ENCODE measurements at regions not wholly inside any gene's neighbourhood (a gene's known extent, or its start where the extent isn't known, plus 50 kb on each side); places are given as distances from the start of the nearest gene placed in this dataset.

GRCh38 chr18:65955747-65956146 is 204.9 kb downstream of the CDH7 start:
- WGBS, result 97% methylated on average over 3 of the region's 4 CpGs
- H3K9me3 ChIP-seq (ENCODE audit: insufficient read depth, low read depth, low read length), result no peaks in the 10 kb centered on the region
- no peaks in the 10 kb centered on the region for H3K27me3 ChIP-seq (ENCODE audit: insufficient read depth, low read length)
- H3K4me1 ChIP-seq (ENCODE audit: insufficient read depth, low read length), result no peaks in the 10 kb centered on the region
- no peaks in the 10 kb centered on the region for H3K36me3 ChIP-seq (ENCODE audit: insufficient read depth, low read length)
- no peak overlapping the region for H3K4me3 ChIP-seq (ENCODE audit: low read length)
- H3K27ac ChIP-seq (ENCODE audit: low read depth, low read length), result no peak overlapping the region
- no peak overlapping the region for H3K9ac ChIP-seq (ENCODE audit: low read depth, low read length)

- no peak overlapping the region for H3K27ac ChIP-seq (ENCODE audit: low read depth, low read length)
- no peak overlapping the region for H3K9ac ChIP-seq (ENCODE audit: low read depth, low read length)
- H3K36me3 ChIP-seq (ENCODE audit: insufficient read depth, low read length), result no peaks in the 10 kb centered on the region
- 96% methylated on average over 6 of the region's 7 CpGs for WGBS
- no peaks in the 10 kb centered on the region for H3K9me3 ChIP-seq (ENCODE audit: insufficient read depth, low read depth, low read length)
- no peaks in the 10 kb centered on the region for H3K4me1 ChIP-seq (ENCODE audit: insufficient read depth, low read length)
- no peaks in the 10 kb centered on the region for H3K27me3 ChIP-seq (ENCODE audit: insufficient read depth, low read length)
- H3K4me3 ChIP-seq (ENCODE audit: low read length), result no peak overlapping the region
Observed at GRCh38 chr18:65954372-65954771, 203.6 kb downstream of the CDH7 start.

- Histone ChIP-seq H3K9ac (ENCODE audit: low read depth, low read length) (no peak overlapping the region), H3K4me1 (ENCODE audit: insufficient read depth, low read length) (peaks cover 27% of the 10 kb centered on the region), H3K36me3 (ENCODE audit: insufficient read depth, low read length) (no peaks in the 10 kb centered on the region), H3K4me3 (ENCODE audit: low read length) (no peak overlapping the region), H3K27ac (ENCODE audit: low read depth, low read length) (no peak overlapping the region), H3K27me3 (ENCODE audit: insufficient read depth, low read length) (no peaks in the 10 kb centered on the region), H3K9me3 (ENCODE audit: insufficient read depth, low read depth, low read length) (no peaks in the 10 kb centered on the region)
- WGBS, result 61% methylated on average over 3 of the region's 3 CpGs
Observed at GRCh38 chr18:65946777-65947176, 196.0 kb downstream of the CDH7 start.

- Histone ChIP-seq H3K9me3 (ENCODE audit: insufficient read depth, low read depth, low read length) (no peaks in the 10 kb centered on the region), H3K9ac (ENCODE audit: low read depth, low read length) (no peak overlapping the region), H3K36me3 (ENCODE audit: insufficient read depth, low read length) (no peaks in the 10 kb centered on the region), H3K4me3 (ENCODE audit: low read length) (no peak overlapping the region), H3K4me1 (ENCODE audit: insufficient read depth, low read length) (peaks cover 27% of the 10 kb centered on the region), H3K27ac (ENCODE audit: low read depth, low read length) (no peak overlapping the region), H3K27me3 (ENCODE audit: insufficient read depth, low read length) (no peaks in the 10 kb centered on the region)
- 96% methylated on average over 2 of the region's 3 CpGs for WGBS
Observed at GRCh38 chr18:65943268-65943667, 192.5 kb downstream of the CDH7 start.

- Histone ChIP-seq H3K4me1 (ENCODE audit: insufficient read depth, low read length) (peaks cover 27% of the 10 kb centered on the region), H3K36me3 (ENCODE audit: insufficient read depth, low read length) (no peaks in the 10 kb centered on the region), H3K4me3 (ENCODE audit: low read length) (no peak overlapping the region), H3K9me3 (ENCODE audit: insufficient read depth, low read depth, low read length) (no peaks in the 10 kb centered on the region), H3K9ac (ENCODE audit: low read depth, low read length) (no peak overlapping the region), H3K27ac (ENCODE audit: low read depth, low read length) (no peak overlapping the region), H3K27me3 (ENCODE audit: insufficient read depth, low read length) (no peaks in the 10 kb centered on the region)
- WGBS, result no CpG with 5 or more reads among the region's 1 CpG
Observed at GRCh38 chr18:65942854-65943253, 192.0 kb downstream of the CDH7 start.

- 93% methylated on average over 2 of the region's 2 CpGs for WGBS
- Histone ChIP-seq H3K4me3 (ENCODE audit: low read length) (no peak overlapping the region), H3K27ac (ENCODE audit: low read depth, low read length) (no peak overlapping the region), H3K9me3 (ENCODE audit: insufficient read depth, low read depth, low read length) (no peaks in the 10 kb centered on the region), H3K4me1 (ENCODE audit: insufficient read depth, low read length) (peaks cover 26% of the 10 kb centered on the region), H3K27me3 (ENCODE audit: insufficient read depth, low read length) (no peaks in the 10 kb centered on the region), H3K9ac (ENCODE audit: low read depth, low read length) (no peak overlapping the region), H3K36me3 (ENCODE audit: insufficient read depth, low read length) (no peaks in the 10 kb centered on the region)
Observed at GRCh38 chr18:65942104-65942503, 191.3 kb downstream of the CDH7 start.

GRCh38 chr18:65941482-65941881 is 190.7 kb downstream of the CDH7 start:
- Histone ChIP-seq H3K36me3 (ENCODE audit: insufficient read depth, low read length) (no peaks in the 10 kb centered on the region), H3K4me3 (ENCODE audit: low read length) (no peak overlapping the region), H3K9me3 (ENCODE audit: insufficient read depth, low read depth, low read length) (no peaks in the 10 kb centered on the region), H3K27me3 (ENCODE audit: insufficient read depth, low read length) (no peaks in the 10 kb centered on the region), H3K27ac (ENCODE audit: low read depth, low read length) (no peak overlapping the region), H3K9ac (ENCODE audit: low read depth, low read length) (no peak overlapping the region), H3K4me1 (ENCODE audit: insufficient read depth, low read length) (peaks cover 19% of the 10 kb centered on the region)
- WGBS, result 100% methylated on average over 4 of the region's 4 CpGs
